ENCODE measurements at regions not wholly inside any gene's neighbourhood (a gene's known extent, or its start where the extent isn't known, plus 50 kb on each side); places are given as distances from the start of the nearest gene placed in this dataset.

DNA sequence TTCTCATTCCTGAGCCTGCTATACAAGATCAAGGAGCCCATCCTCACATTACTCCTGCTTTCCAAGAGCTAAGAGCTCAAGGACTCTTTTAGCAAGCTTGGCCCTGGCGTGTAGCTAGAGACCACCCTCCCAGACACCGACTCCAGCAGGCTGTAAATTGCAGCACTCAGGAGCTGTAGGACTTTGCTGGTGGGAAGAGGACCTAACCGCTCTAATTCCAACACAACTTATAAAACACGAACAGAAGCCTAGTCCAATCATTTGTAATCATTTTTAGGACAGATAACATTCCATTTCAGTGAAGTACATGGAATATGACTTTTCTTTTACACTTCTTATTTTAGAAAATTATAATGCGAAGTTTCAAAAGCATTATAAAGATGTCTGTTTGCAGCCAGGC is 219.9 kb downstream of the NXNL2 start:
- no peak for ATAC-seq
- DNase-seq, result no peak

DNA sequence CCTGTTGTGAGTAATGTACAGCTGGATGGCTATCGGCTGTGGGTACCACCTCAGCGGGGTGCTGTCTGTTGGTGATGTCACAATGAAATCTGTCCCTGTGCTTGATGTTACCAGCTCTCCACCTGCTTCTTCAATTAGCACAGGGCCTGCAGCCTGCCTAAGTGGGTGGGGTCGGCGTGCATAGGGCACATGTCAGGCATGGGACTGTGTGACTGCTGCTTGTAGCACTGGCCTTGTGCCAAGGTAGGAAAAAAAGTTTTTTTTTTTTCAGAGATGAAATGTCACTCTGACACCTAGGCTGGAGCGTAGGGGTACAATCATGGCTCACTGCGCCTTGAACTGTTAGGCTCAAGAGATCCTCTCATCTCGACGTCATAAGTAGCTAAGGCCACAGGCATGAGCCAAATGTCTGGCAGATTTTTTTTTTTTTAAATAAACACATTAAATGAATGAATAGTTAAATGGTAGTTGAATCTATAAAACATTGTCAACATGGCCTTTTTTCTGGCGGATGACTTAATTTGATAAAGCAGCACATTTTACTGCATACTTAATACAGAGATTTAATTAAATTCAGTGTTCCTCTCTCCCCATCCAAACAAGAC is 222.5 kb downstream of the NXNL2 start:
- ATAC-seq (no peak), DNase-seq (no peak)

- ATAC-seq, result no peak
- no peak for DNase-seq
These were observed 224.4 kb downstream of the NXNL2 start for GRCh38 chr9:88759364-88759763.

DNA sequence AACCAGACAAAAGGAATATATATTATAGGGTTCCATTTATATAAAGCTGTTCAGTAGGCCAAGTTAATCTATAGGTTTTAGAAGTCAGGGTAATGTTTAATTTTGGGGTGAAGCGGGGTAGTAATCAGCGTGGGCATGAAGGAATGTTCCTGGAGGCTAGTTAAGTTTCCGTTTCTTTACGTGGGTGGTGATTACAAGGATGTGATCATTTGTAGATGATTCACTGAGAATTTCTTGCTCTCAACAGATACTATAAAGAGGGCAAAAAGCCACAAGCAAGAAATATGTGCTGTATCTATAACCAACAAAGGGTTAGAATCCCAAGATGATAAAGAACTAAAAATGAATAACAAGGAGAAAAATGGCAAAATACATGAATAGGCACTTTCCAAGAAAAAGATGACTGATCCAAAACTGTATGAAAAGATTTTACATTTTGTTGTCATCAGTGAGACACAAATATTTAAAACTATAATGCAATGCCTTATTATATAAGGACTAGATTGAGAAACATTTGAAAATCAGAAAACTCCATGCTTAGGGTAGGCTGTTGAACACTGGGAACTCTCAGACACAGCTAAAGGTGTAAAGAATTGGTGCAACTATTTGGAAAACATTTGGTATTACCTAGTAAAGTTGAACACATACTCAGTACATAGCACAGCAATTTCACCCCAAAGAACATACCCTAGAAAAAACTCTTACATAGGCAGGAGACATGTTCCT is 224.3 kb upstream of the S1PR3 start:
- DNase-seq (no peak), ATAC-seq (no peak)

DNA sequence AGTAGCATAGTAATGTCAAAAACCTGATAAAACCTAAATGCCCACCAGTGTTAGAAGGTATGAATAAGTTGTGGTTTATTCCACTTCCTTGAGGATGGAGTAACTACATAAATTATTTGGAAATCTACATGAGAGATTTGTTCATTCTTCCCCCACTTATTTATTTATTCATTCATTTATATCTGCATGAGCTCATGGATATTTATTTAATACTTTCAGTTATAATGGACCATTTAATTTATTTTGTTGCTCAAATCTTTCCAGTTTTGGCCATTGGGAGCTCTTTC is 223.8 kb upstream of the S1PR3 start:
- DNase-seq (no peak), ATAC-seq (no peak)

GRCh38 chr9:88772575-88772974 is 218.7 kb upstream of the S1PR3 start:
- ATAC-seq, result no peak

DNA sequence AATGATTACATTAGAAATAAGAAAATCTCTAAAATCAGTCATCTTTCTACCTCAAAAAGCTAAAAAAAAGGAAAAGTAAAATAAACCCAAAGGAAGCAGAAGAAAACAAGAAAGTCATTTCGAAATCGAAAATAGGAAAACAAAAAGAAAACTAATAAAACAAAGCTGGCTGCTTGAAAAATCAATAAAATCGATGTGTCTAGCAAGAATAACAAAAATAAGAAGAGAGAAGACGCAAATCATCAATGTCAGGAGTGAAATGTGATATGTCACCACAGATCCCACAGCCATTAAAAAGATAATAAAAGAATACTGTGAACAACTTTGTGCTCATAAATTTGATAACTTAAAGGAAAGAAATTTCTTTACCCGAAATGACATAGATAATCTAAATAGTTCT is 218.1 kb upstream of the S1PR3 start:
- ATAC-seq (no peak), DNase-seq (no peak)

More at GRCh38 chr9:88772575-88772974, 218.7 kb upstream of the S1PR3 start:
- DNase-seq, result no peak

DNA sequence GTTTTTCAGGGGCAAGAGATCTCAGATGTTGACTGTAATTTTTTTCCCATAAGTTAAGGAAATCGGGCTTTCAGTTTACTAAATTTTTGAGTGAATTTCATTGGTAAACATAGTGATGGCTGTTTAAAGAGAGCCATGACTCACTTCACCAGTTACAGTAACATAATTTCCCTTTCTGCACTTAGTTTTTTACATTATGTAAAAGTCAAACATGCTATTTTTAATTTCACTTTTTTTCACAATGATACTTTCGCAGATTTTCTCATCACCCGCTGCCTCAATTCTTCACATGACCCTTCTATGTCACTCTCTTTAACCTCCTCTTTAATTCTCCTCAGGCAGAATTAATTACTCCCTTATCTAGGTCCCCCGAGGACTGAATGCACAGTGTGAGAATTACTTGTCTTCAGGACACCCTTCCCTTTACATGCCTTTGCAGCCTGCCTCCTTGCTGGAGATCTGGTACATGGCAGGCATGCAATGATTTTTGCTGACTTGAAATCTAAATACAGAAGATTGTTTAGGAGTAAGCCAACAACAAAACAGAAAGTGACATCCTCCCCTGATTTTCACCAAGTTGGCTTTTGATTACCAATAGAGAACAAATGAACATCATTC is 217.5 kb upstream of the S1PR3 start:
- ATAC-seq, result no peak
- DNase-seq, result no peak

DNA sequence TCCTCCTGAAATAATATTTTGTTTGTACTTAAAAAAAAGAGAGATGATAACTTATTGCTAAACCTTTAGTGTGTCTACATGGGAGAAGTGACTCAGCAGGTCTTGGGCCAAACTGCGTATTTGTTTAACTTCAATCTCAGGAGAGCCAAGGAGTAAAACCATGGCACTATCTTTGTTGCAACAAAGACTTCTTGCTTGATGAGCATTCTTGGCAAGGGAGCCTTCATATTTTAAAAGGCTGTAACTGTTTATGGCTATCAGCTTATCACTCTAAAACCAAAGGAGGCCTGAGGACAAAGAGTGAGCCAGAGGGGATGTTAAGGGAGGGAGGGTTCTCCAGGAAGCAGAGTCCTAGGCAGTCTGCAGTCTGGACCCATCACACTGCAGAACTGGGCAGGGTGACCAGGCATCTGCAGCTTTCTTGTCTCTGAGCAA is 216.2 kb upstream of the S1PR3 start:
- DNase-seq (no peak), ATAC-seq (no peak)

GRCh38 chr9:88775559-88775958 is 215.7 kb upstream of the S1PR3 start:
- no peak for ATAC-seq

GRCh38 chr9:88775966-88776365 is 215.3 kb upstream of the S1PR3 start:
- no peak for DNase-seq
- ATAC-seq, result no peak

More at GRCh38 chr9:88775559-88775958, 215.7 kb upstream of the S1PR3 start:
- no peak for DNase-seq

- ATAC-seq, result no peak
- DNase-seq, result no peak
These were observed 214.4 kb upstream of the S1PR3 start for GRCh38 chr9:88776717-88777497.

GRCh38 chr9:88777498-88778312 is 213.6 kb upstream of the S1PR3 start:
- peak; percentile 28 for ATAC-seq
- DNase-seq, result no peak

- ATAC-seq (no peak), DNase-seq (no peak)
These were observed 209.5 kb upstream of the S1PR3 start for GRCh38 chr9:88781628-88782391.

GRCh38 chr9:88782931-88783710 is 208.1 kb upstream of the S1PR3 start:
- no peak for DNase-seq
- ATAC-seq, result no peak

DNA sequence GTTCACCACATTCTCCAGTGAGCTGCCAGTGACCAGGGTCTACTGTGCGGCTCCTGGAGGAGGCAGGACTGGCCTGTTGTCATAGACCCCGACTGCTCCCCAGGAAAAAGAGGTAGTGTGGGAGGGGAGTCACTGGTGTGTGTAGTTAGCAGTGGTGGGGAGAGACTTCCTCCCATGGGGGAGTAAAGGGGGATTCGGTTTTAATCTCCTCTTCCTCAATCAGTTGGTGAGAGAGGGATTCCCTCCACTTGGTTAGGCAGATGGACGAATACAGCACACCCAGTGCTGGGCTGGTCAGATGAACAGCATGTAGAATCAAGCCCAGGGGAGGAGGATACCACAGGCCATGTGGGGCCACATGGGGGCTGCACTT is 207.6 kb upstream of the S1PR3 start:
- DNase-seq (no peak), ATAC-seq (no peak)

DNA sequence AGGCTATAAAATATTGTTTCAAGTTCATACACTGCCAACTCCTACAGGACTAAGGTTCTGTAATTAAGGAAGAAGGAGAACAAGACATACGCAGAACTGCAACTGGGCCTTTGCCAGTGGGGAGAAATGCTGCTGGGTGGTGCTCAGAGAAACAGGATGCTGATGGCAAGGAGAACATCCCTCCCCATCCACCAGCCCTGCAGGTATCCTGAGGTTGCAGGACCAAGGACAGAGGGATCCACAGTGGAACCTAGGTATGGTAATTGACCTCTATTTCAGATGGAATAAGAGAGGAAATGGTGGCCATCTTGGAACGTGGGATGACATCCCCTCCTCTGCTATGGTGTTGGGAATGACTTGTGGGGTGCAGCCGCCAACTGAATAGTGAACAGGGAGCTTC is 206.3 kb upstream of the S1PR3 start:
- ATAC-seq (no peak), DNase-seq (no peak)

DNA sequence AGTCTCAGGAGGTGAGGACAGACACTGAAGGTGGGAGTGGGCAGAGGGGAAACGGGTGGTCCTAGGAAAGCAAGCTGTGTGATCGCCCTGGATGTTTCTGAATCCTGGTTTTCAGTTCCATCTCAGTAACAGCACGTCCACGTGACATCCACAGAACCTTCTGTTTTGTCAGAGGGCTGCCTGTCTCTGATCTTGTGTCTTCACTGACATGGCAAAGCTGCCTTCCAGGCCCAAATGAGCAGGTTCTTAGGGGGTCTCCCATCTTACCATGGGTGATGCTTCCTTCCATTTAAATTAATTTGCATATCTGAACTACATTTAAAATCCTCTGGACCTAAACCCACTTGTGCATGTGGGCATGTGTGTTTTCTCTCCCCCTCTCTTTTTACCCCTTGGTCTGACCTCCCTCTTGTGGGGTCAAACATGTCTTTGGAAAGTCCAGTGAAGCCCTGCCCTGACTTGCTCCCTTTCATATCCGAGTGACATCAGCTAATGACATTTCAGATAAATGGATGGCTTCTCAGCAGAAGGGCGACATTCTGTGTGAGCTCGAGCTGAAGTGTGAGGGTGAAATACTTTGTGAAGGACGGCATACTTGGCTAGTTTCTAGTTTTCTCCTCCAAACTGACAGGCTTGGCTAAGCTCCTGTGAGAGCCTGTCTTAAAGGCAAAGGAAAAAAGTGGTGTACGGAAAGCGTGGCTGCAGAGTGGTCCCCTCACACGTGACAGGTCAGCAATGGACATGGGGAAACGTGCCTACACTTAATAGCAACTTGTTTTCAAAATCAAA is 204.8 kb upstream of the S1PR3 start:
- ATAC-seq, result no peak
- DNase-seq, result no peak

GRCh38 chr9:88789785-88790184 is 201.5 kb upstream of the S1PR3 start:
- DNase-seq, result no peak
- ATAC-seq, result peak; percentile 63

All from stimulated activated naive CD8-positive, alpha-beta T cell treated with anti-CD3 and anti-CD28 coated beads, Interleukin-15, Interleukin-2, amounts not matched to agents 100 U/mL and 50 U/mL, for 24 hours (primary cell).